H1 (cell line): ENCODE measurements at regions not wholly inside any gene's neighbourhood (a gene's known extent, or its start where the extent isn't known, plus 50 kb on each side); places are given as distances from the start of the nearest gene placed in this dataset.

Source experiments
- CTCF ChIA-PET: fragments of 300-600 bp; sonication (Branson Sonifier 250); formaldehyde crosslinking; loops from one replicate; lab custom pipeline; 2021; ENCODE audit not compliant: partially characterized antibody; lab: Charles Lee
- POLR2A ChIA-PET: fragments of 300-600 bp; sonication (Branson Sonifier 250); formaldehyde crosslinking; loops from one replicate; lab custom pipeline; 2021; ENCODE audit warnings: inconsistent platforms; ENCODE audit not compliant: partially characterized antibody; lab: Charles Lee
- DNase-seq, 2 experiments: peaks; one replicate each; pipeline versions ENCODE4 v3.0.0 to v3.0.0-alpha.2; 2010 to 2022; ENCODE audit warnings: low spot score in 2 of 2, low read depth in 1 of 2, mixed read lengths in 1 of 2
- FAIRE-seq: peaks from 2 replicates; lab custom pipeline; 2011; peaks lifted over from hg19 to GRCh38; lab: Jason Lieb, UNC
- H2AFZ ChIP-seq: 2 replicates; pipeline ENCODE4 v1.8.1; 2012; ENCODE audit warnings: low read length, inconsistent platforms
- H2AK5ac ChIP-seq: 2 replicates; pipeline ENCODE4 v1.6.1; 2013; ENCODE audit warnings: low read depth, low read length
- H2BK120ac ChIP-seq: replicated peaks from 2 replicates; pipeline ENCODE3; 2013; ENCODE audit warnings: low read depth, low read length, inconsistent platforms
- H2BK12ac ChIP-seq: 2 replicates; pipeline ENCODE4 v1.6.1; 2013; ENCODE audit warnings: low read depth, low read length
- H2BK15ac ChIP-seq: 2 replicates; pipeline ENCODE4 v1.6.1; 2013; ENCODE audit warnings: low read length
- H2BK20ac ChIP-seq: 2 replicates; pipeline ENCODE4 v1.6.1; 2013; ENCODE audit warnings: low read length
- H2BK5ac ChIP-seq: 2 replicates; pipeline ENCODE4 v1.6.1; 2013; ENCODE audit warnings: low read depth, low read length
- H3K14ac ChIP-seq: 2 replicates; pipeline ENCODE4 v1.6.1; 2013; ENCODE audit warnings: inconsistent platforms; ENCODE audit not compliant: insufficient read length
- H3K18ac ChIP-seq: 2 replicates; pipeline ENCODE4 v1.6.1; 2013; ENCODE audit warnings: low read length; ENCODE audit errors: extremely low read depth
- H3K23ac ChIP-seq: 2 replicates; pipeline ENCODE4 v1.6.1; 2013; ENCODE audit warnings: inconsistent platforms; ENCODE audit not compliant: insufficient read length
- H3K23me2 ChIP-seq: 2 replicates; pipeline ENCODE4 v1.6.1; 2013; ENCODE audit warnings: low read depth, low read length
- H3K27ac ChIP-seq: 2 replicates; pipeline ENCODE4 v1.6.1; 2011; ENCODE audit warnings: low read depth, low read length, inconsistent platforms
- H3K27me3 ChIP-seq, 4 experiments: replicated peaks in 1 of 4; 1 replicate in 1 of 4; 2 replicates in 3 of 4; pipeline versions ENCODE4 v1.6.1 to v1.8.1; 2011 to 2013; ENCODE audit warnings: low read length in 3 of 4, mild to moderate bottlenecking in 3 of 4, inconsistent platforms in 2 of 4, mixed read lengths in 2 of 4, moderate library complexity in 1 of 4; ENCODE audit not compliant: control insufficient read depth in 3 of 4, insufficient read depth in 3 of 4; ENCODE audit errors: extremely low read depth in 1 of 4
- H3K36me3 ChIP-seq, 4 experiments: 2 replicates each; pipeline versions ENCODE4 v1.6.1 to v1.8.1; 2011 to 2013; ENCODE audit warnings: mild to moderate bottlenecking in 4 of 4, low read length in 3 of 4, moderate library complexity in 2 of 4, control low read depth in 1 of 4, inconsistent platforms in 1 of 4; ENCODE audit not compliant: insufficient read depth in 4 of 4, control insufficient read depth in 2 of 4
- H3K4ac ChIP-seq: replicated peaks from 2 replicates; pipeline ENCODE3; 2013; ENCODE audit warnings: low read length, low read depth, mixed read lengths, inconsistent platforms; ENCODE audit not compliant: insufficient read length
- H3K4me1 ChIP-seq, 4 experiments: replicated peaks in 1 of 4; 1 replicate in 1 of 4; 2 replicates in 3 of 4; pipeline versions ENCODE4 v1.6.1 to v1.8.1; 2011 to 2013; ENCODE audit warnings: low read length in 3 of 4, inconsistent platforms in 2 of 4, mixed read lengths in 1 of 4; ENCODE audit not compliant: insufficient read depth in 4 of 4, control insufficient read depth in 3 of 4
- H3K4me2 ChIP-seq, 2 experiments: 2 replicates each; pipeline versions ENCODE4 v1.6.1 to v1.8.1; 2011 to 2013; ENCODE audit warnings: low read depth in 2 of 2, low read length in 2 of 2, control low read depth in 1 of 2, inconsistent platforms in 1 of 2, mild to moderate bottlenecking in 1 of 2; ENCODE audit not compliant: insufficient read depth in 1 of 2
- H3K4me3 ChIP-seq, 4 experiments: fragments of 200-600, 300-600 bp in 1 of 4; sonication (generic), shearing (Covaris generic), sonication (Bioruptor Twin) in 1 of 4; 2 replicates each; pipeline versions ENCODE4 v1.5.1 to v1.8.1; 2011 to 2016; ENCODE audit warnings: low read length in 4 of 4, low read depth in 3 of 4, control low read depth in 2 of 4, inconsistent platforms in 2 of 4, mild to moderate bottlenecking in 2 of 4, mixed read lengths in 1 of 4, moderate library complexity in 1 of 4; ENCODE audit not compliant: insufficient read depth in 2 of 4; ENCODE audit errors: extremely low read depth in 1 of 4
- H3K56ac ChIP-seq: replicated peaks from 2 replicates; pipeline ENCODE3; 2013; ENCODE audit warnings: low read depth, mild to moderate bottlenecking, mixed read lengths, low read length, inconsistent platforms; ENCODE audit not compliant: insufficient read length
- H3K79me1 ChIP-seq: 2 replicates; pipeline ENCODE4 v1.6.1; 2013; ENCODE audit warnings: low read depth, low read length, control low read depth
- H3K79me2 ChIP-seq, 2 experiments: 2 replicates each; pipeline versions ENCODE4 v1.6.1 to v1.8.1; 2012 to 2013; ENCODE audit warnings: low read length in 2 of 2, mild to moderate bottlenecking in 2 of 2, inconsistent platforms in 1 of 2; ENCODE audit not compliant: insufficient read depth in 2 of 2, control insufficient read depth in 1 of 2
- H3K9ac ChIP-seq, 4 experiments: replicated peaks in 1 of 4; 1 replicate in 1 of 4; 2 replicates in 3 of 4; pipeline versions ENCODE4 v1.6.1 to v1.8.1; 2011 to 2013; ENCODE audit warnings: low read depth in 3 of 4, low read length in 3 of 4, control low read depth in 2 of 4, mild to moderate bottlenecking in 2 of 4, moderate library complexity in 2 of 4, inconsistent platforms in 1 of 4; ENCODE audit errors: extremely low read depth in 1 of 4
- H3K9me3 ChIP-seq, 2 experiments: 2 replicates each; pipeline versions ENCODE4 v1.6.1 to v1.8.1; 2012 to 2013; ENCODE audit warnings: mild to moderate bottlenecking in 2 of 2, moderate library complexity in 2 of 2, control low read depth in 1 of 2, inconsistent platforms in 1 of 2, low read depth in 1 of 2, low read length in 1 of 2, mixed read lengths in 1 of 2; ENCODE audit not compliant: insufficient read depth in 2 of 2
- H4K20me1 ChIP-seq, 2 experiments: replicated peaks in 1 of 2; 2 replicates each; pipeline versions ENCODE3 to v1.8.1; 2011 to 2013; ENCODE audit warnings: inconsistent platforms in 2 of 2, low read length in 2 of 2, mild to moderate bottlenecking in 1 of 2; ENCODE audit not compliant: insufficient read depth in 2 of 2, control insufficient read depth in 1 of 2
- H4K5ac ChIP-seq: 2 replicates; pipeline ENCODE4 v1.6.1; 2013; ENCODE audit warnings: low read length, low read depth, mixed read lengths, inconsistent platforms; ENCODE audit not compliant: insufficient read length
- H4K8ac ChIP-seq: 2 replicates; pipeline ENCODE4 v1.8.0; 2013; ENCODE audit warnings: mild to moderate bottlenecking, moderate library complexity, low read length, inconsistent platforms; ENCODE audit not compliant: insufficient read depth; ENCODE audit errors: extremely low read depth
- H4K91ac ChIP-seq: replicated peaks from 2 replicates; pipeline ENCODE3; 2013; ENCODE audit warnings: low read length, mixed read lengths, inconsistent platforms; ENCODE audit not compliant: insufficient read length
- ATF3 ChIP-seq: IDR thresholded peaks from 2 replicates; pipeline ENCODE4 v1.6.1; 2011; ENCODE audit warnings: low read depth, mild to moderate bottlenecking, low read length; ENCODE audit not compliant: insufficient read depth
- CBX5 ChIP-seq: fragments of 300-800, 300-1000 bp; sonication (generic); IDR thresholded peaks from 2 replicates; pipeline ENCODE4 v1.7.1; 2016; ENCODE audit warnings: antibody characterized with exemption, low read length, low read depth
- CBX8 ChIP-seq: fragments of 300-800, 300-1000 bp; sonication (generic); IDR thresholded peaks from 2 replicates; pipeline ENCODE4 v1.7.1; 2016; ENCODE audit warnings: low read depth, low read length, borderline replicate concordance
- EZH2 ChIP-seq: fragments of 200-600 bp; sonication (generic); IDR thresholded peaks from 2 replicates; pipeline ENCODE4 v1.7.1; 2012; ENCODE audit warnings: low read depth, mild to moderate bottlenecking, moderate library complexity, low read length, inconsistent platforms; ENCODE audit not compliant: severe bottlenecking
- GABPA ChIP-seq: IDR thresholded peaks from 2 replicates; pipeline ENCODE4 v1.6.1; 2011; ENCODE audit warnings: mild to moderate bottlenecking, low read length, moderate library complexity, borderline replicate concordance; ENCODE audit not compliant: insufficient read depth
- HDAC2 ChIP-seq, 2 experiments: fragments of 300-600 bp in 1 of 2; sonication (generic) in 1 of 2; IDR thresholded peaks; 2 replicates each; pipeline ENCODE4 v1.6.1; 2011 to 2012; ENCODE audit warnings: low read depth in 2 of 2, low read length in 2 of 2, mild to moderate bottlenecking in 2 of 2, moderate library complexity in 2 of 2, borderline replicate concordance in 1 of 2, inconsistent platforms in 1 of 2
- HDAC6 ChIP-seq: IDR thresholded peaks from one replicate; pipeline ENCODE4 v1.7.1; 2012; ENCODE audit warnings: low read depth, mild to moderate bottlenecking, inconsistent platforms, low read length, moderate library complexity
- KDM1A ChIP-seq: fragments of 200-600, 300-600 bp; sonication (generic); IDR thresholded peaks from 2 replicates; pipeline ENCODE4 v1.7.1; 2016; ENCODE audit warnings: mild to moderate bottlenecking, low read length, borderline replicate concordance
- KDM4A ChIP-seq: IDR thresholded peaks from one replicate; pipeline ENCODE4 v1.7.1; 2012; ENCODE audit warnings: low read depth, mild to moderate bottlenecking, moderate library complexity, low read length, inconsistent platforms; ENCODE audit not compliant: severe bottlenecking
- KDM5A ChIP-seq: fragments of 200-600 bp; IDR thresholded peaks from 2 replicates; pipeline ENCODE4 v1.7.1; 2012; ENCODE audit warnings: mild to moderate bottlenecking, low read length, inconsistent platforms, mixed read lengths
- POLR2A ChIP-seq, 2 experiments: IDR thresholded peaks; 1 replicate in 1 of 2; 2 replicates in 1 of 2; pipeline ENCODE4 v1.6.1; 2011; ENCODE audit warnings: low read depth in 2 of 2, low read length in 2 of 2, mild to moderate bottlenecking in 2 of 2; ENCODE audit errors: control extremely low read depth in 1 of 2
- POLR2AphosphoS5 ChIP-seq: IDR thresholded peaks from 2 replicates; pipeline ENCODE4 v1.6.1; 2011; ENCODE audit warnings: low read depth, low read length
- SP1 ChIP-seq: IDR thresholded peaks from 2 replicates; pipeline ENCODE4 v1.6.1; 2011; ENCODE audit warnings: low read depth, low read length
- TF ChIP-seq, protein P1 (sequence below): IDR thresholded peaks from 2 replicates; pipeline ENCODE4 v1.6.1; 2012; ENCODE audit warnings: low read length, inconsistent platforms

GRCh38 chr4:127148165-127148564, 484.6 kb upstream of the INTU start:
- no peaks in the 10 kb centered on the region for H3K4me1 ChIP-seq
- no peaks in the 10 kb centered on the region for H3K79me1 ChIP-seq
- no peak overlapping the region for H2BK120ac ChIP-seq
- DNase-seq (no peak), FAIRE-seq (no peak)
- H3K27ac ChIP-seq: no peak overlapping the region
- no peaks in the 10 kb centered on the region for H4K20me1 ChIP-seq
- H4K8ac ChIP-seq: no peak overlapping the region
- no peak overlapping the region for H3K4ac ChIP-seq
- no peak overlapping the region for H3K4me3 ChIP-seq
- H3K4me2 ChIP-seq: no peak overlapping the region
- no peak overlapping the region for H2BK20ac ChIP-seq
- no peak overlapping the region for H2AFZ ChIP-seq
- H2BK15ac ChIP-seq: no peak overlapping the region
- H2BK12ac ChIP-seq: no peak overlapping the region
- ChIA-PET CTCF (no interaction called here), POLR2A (no interaction called here)
- no peaks in the 10 kb centered on the region for H3K23me2 ChIP-seq
- no peak overlapping the region for H3K9ac ChIP-seq
- H3K36me3 ChIP-seq: no peaks in the 10 kb centered on the region
- H3K56ac ChIP-seq: no peak overlapping the region
- no peak overlapping the region for H3K18ac ChIP-seq
- no peaks in the 10 kb centered on the region for H3K27me3 ChIP-seq
- no peaks in the 10 kb centered on the region for H3K79me2 ChIP-seq
- H4K91ac ChIP-seq: no peak overlapping the region
- H3K14ac ChIP-seq: no peak overlapping the region
- H4K5ac ChIP-seq: no peak overlapping the region
- no peak overlapping the region for H2AK5ac ChIP-seq
- no peaks in the 10 kb centered on the region for H3K9me3 ChIP-seq
- H2BK5ac ChIP-seq: no peak overlapping the region
- H3K23ac ChIP-seq: no peak overlapping the region
- no peak for TF ChIP-seq SP1
- TF ChIP-seq EZH2: no peak
- TF ChIP-seq KDM1A: no peak
- TF ChIP-seq ATF3: no peak
- TF ChIP-seq CBX5: no peak
- no peak for TF ChIP-seq GABPA
- no peak for TF ChIP-seq HDAC6
- TF ChIP-seq KDM5A: no peak
- no peak for TF ChIP-seq POLR2AphosphoS5
- no peak for TF ChIP-seq POLR2A (IDR thresholded peaks at IDR 0.05; ENCODE audit: control extremely low read depth in 1 of 2, low read depth in 2 of 2, low read length in 2 of 2)
- no peak for TF ChIP-seq HDAC2 (IDR thresholded peaks at IDR 0.05; ENCODE audit: borderline replicate concordance in 1 of 2, low read depth in 2 of 2, low read length in 2 of 2)
- TF ChIP-seq, protein P1, sequence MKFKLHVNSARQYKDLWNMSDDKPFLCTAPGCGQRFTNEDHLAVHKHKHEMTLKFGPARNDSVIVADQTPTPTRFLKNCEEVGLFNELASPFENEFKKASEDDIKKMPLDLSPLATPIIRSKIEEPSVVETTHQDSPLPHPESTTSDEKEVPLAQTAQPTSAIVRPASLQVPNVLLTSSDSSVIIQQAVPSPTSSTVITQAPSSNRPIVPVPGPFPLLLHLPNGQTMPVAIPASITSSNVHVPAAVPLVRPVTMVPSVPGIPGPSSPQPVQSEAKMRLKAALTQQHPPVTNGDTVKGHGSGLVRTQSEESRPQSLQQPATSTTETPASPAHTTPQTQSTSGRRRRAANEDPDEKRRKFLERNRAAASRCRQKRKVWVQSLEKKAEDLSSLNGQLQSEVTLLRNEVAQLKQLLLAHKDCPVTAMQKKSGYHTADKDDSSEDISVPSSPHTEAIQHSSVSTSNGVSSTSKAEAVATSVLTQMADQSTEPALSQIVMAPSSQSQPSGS: no peak
- no peak for TF ChIP-seq KDM4A
- TF ChIP-seq CBX8: no peak
